Sigmoid colon (tissue), 4 donors: ENCODE measurements at regions not wholly inside any gene's neighbourhood (a gene's known extent, or its start where the extent isn't known, plus 50 kb on each side); places are given as distances from the start of the nearest gene placed in this dataset.

ENCODE experiments used
- CTCF ChIP-seq, 4 experiments: fragments of 450-650 bp in 3 of 4; fragments of 200-600 bp in 1 of 4; IDR thresholded peaks; one replicate each; pipeline ENCODE4 v1.5.1; 2016 to 2019; ENCODE audit warnings: antibody characterized with exemption in 4 of 4, mild to moderate bottlenecking in 3 of 4, moderate library complexity in 2 of 4
- EP300 ChIP-seq, 4 donors: sonication (generic); formaldehyde crosslinking; IDR thresholded peaks; one replicate each; pipeline ENCODE4 v1.6.1; 2017; ENCODE audit warnings: antibody characterized with exemption in 4 of 4
- POLR2A ChIP-seq, 2 donors: fragments of 450-650 bp; IDR thresholded peaks; one replicate each; pipeline ENCODE4 v1.6.1; 2016; ENCODE audit warnings: antibody characterized with exemption in 2 of 2, mild to moderate bottlenecking in 2 of 2, moderate library complexity in 2 of 2

- TF ChIP-seq EP300 (IDR thresholded peaks at IDR 0.05) (no peak), CTCF (IDR thresholded peaks at IDR 0.05) (no peak), POLR2A (IDR thresholded peaks at IDR 0.05) (no peak)
These were observed 242.4 kb upstream of the NR3C2 start for GRCh38 chr4:148684638-148685037.
